H1 (cell line): ENCODE measurements at regions not wholly inside any gene's neighbourhood (a gene's known extent, or its start where the extent isn't known, plus 50 kb on each side); places are given as distances from the start of the nearest gene placed in this dataset.

Experiments
- CTCF ChIA-PET: fragments of 300-600 bp; sonication (Branson Sonifier 250); formaldehyde crosslinking; loops from one replicate; lab custom pipeline; 2021; ENCODE audit not compliant: partially characterized antibody; lab: Charles Lee
- POLR2A ChIA-PET: fragments of 300-600 bp; sonication (Branson Sonifier 250); formaldehyde crosslinking; loops from one replicate; lab custom pipeline; 2021; ENCODE audit warnings: inconsistent platforms; ENCODE audit not compliant: partially characterized antibody; lab: Charles Lee
- DNase-seq, 2 experiments: peaks; one replicate each; pipeline versions ENCODE4 v3.0.0 to v3.0.0-alpha.2; 2010 to 2022; ENCODE audit warnings: low spot score in 2 of 2, low read depth in 1 of 2, mixed read lengths in 1 of 2
- FAIRE-seq: peaks from 2 replicates; lab custom pipeline; 2011; peaks lifted over from hg19 to GRCh38; lab: Jason Lieb, UNC
- H2AFZ ChIP-seq: 2 replicates; pipeline ENCODE4 v1.8.1; 2012; ENCODE audit warnings: low read length, inconsistent platforms
- H2AK5ac ChIP-seq: 2 replicates; pipeline ENCODE4 v1.6.1; 2013; ENCODE audit warnings: low read depth, low read length
- H2BK120ac ChIP-seq: replicated peaks from 2 replicates; pipeline ENCODE3; 2013; ENCODE audit warnings: low read depth, low read length, inconsistent platforms
- H2BK12ac ChIP-seq: 2 replicates; pipeline ENCODE4 v1.6.1; 2013; ENCODE audit warnings: low read depth, low read length
- H2BK15ac ChIP-seq: 2 replicates; pipeline ENCODE4 v1.6.1; 2013; ENCODE audit warnings: low read length
- H2BK20ac ChIP-seq: 2 replicates; pipeline ENCODE4 v1.6.1; 2013; ENCODE audit warnings: low read length
- H2BK5ac ChIP-seq: 2 replicates; pipeline ENCODE4 v1.6.1; 2013; ENCODE audit warnings: low read depth, low read length
- H3K14ac ChIP-seq: 2 replicates; pipeline ENCODE4 v1.6.1; 2013; ENCODE audit warnings: inconsistent platforms; ENCODE audit not compliant: insufficient read length
- H3K18ac ChIP-seq: 2 replicates; pipeline ENCODE4 v1.6.1; 2013; ENCODE audit warnings: low read length; ENCODE audit errors: extremely low read depth
- H3K23ac ChIP-seq: 2 replicates; pipeline ENCODE4 v1.6.1; 2013; ENCODE audit warnings: inconsistent platforms; ENCODE audit not compliant: insufficient read length
- H3K23me2 ChIP-seq: 2 replicates; pipeline ENCODE4 v1.6.1; 2013; ENCODE audit warnings: low read depth, low read length
- H3K27ac ChIP-seq: 2 replicates; pipeline ENCODE4 v1.6.1; 2011; ENCODE audit warnings: low read depth, low read length, inconsistent platforms
- H3K27me3 ChIP-seq, 4 experiments: replicated peaks in 1 of 4; 1 replicate in 1 of 4; 2 replicates in 3 of 4; pipeline versions ENCODE4 v1.6.1 to v1.8.1; 2011 to 2013; ENCODE audit warnings: low read length in 3 of 4, mild to moderate bottlenecking in 3 of 4, inconsistent platforms in 2 of 4, mixed read lengths in 2 of 4, moderate library complexity in 1 of 4; ENCODE audit not compliant: control insufficient read depth in 3 of 4, insufficient read depth in 3 of 4; ENCODE audit errors: extremely low read depth in 1 of 4
- H3K36me3 ChIP-seq, 4 experiments: 2 replicates each; pipeline versions ENCODE4 v1.6.1 to v1.8.1; 2011 to 2013; ENCODE audit warnings: mild to moderate bottlenecking in 4 of 4, low read length in 3 of 4, moderate library complexity in 2 of 4, control low read depth in 1 of 4, inconsistent platforms in 1 of 4; ENCODE audit not compliant: insufficient read depth in 4 of 4, control insufficient read depth in 2 of 4
- H3K4ac ChIP-seq: replicated peaks from 2 replicates; pipeline ENCODE3; 2013; ENCODE audit warnings: low read length, low read depth, mixed read lengths, inconsistent platforms; ENCODE audit not compliant: insufficient read length
- H3K4me1 ChIP-seq, 4 experiments: replicated peaks in 1 of 4; 1 replicate in 1 of 4; 2 replicates in 3 of 4; pipeline versions ENCODE4 v1.6.1 to v1.8.1; 2011 to 2013; ENCODE audit warnings: low read length in 3 of 4, inconsistent platforms in 2 of 4, mixed read lengths in 1 of 4; ENCODE audit not compliant: insufficient read depth in 4 of 4, control insufficient read depth in 3 of 4
- H3K4me2 ChIP-seq, 2 experiments: 2 replicates each; pipeline versions ENCODE4 v1.6.1 to v1.8.1; 2011 to 2013; ENCODE audit warnings: low read depth in 2 of 2, low read length in 2 of 2, control low read depth in 1 of 2, inconsistent platforms in 1 of 2, mild to moderate bottlenecking in 1 of 2; ENCODE audit not compliant: insufficient read depth in 1 of 2
- H3K4me3 ChIP-seq, 4 experiments: fragments of 200-600, 300-600 bp in 1 of 4; sonication (generic), shearing (Covaris generic), sonication (Bioruptor Twin) in 1 of 4; 2 replicates each; pipeline versions ENCODE4 v1.5.1 to v1.8.1; 2011 to 2016; ENCODE audit warnings: low read length in 4 of 4, low read depth in 3 of 4, control low read depth in 2 of 4, inconsistent platforms in 2 of 4, mild to moderate bottlenecking in 2 of 4, mixed read lengths in 1 of 4, moderate library complexity in 1 of 4; ENCODE audit not compliant: insufficient read depth in 2 of 4; ENCODE audit errors: extremely low read depth in 1 of 4
- H3K56ac ChIP-seq: replicated peaks from 2 replicates; pipeline ENCODE3; 2013; ENCODE audit warnings: low read depth, mild to moderate bottlenecking, mixed read lengths, low read length, inconsistent platforms; ENCODE audit not compliant: insufficient read length
- H3K79me1 ChIP-seq: 2 replicates; pipeline ENCODE4 v1.6.1; 2013; ENCODE audit warnings: low read depth, low read length, control low read depth
- H3K79me2 ChIP-seq, 2 experiments: 2 replicates each; pipeline versions ENCODE4 v1.6.1 to v1.8.1; 2012 to 2013; ENCODE audit warnings: low read length in 2 of 2, mild to moderate bottlenecking in 2 of 2, inconsistent platforms in 1 of 2; ENCODE audit not compliant: insufficient read depth in 2 of 2, control insufficient read depth in 1 of 2
- H3K9ac ChIP-seq, 4 experiments: replicated peaks in 1 of 4; 1 replicate in 1 of 4; 2 replicates in 3 of 4; pipeline versions ENCODE4 v1.6.1 to v1.8.1; 2011 to 2013; ENCODE audit warnings: low read depth in 3 of 4, low read length in 3 of 4, control low read depth in 2 of 4, mild to moderate bottlenecking in 2 of 4, moderate library complexity in 2 of 4, inconsistent platforms in 1 of 4; ENCODE audit errors: extremely low read depth in 1 of 4
- H3K9me3 ChIP-seq, 2 experiments: 2 replicates each; pipeline versions ENCODE4 v1.6.1 to v1.8.1; 2012 to 2013; ENCODE audit warnings: mild to moderate bottlenecking in 2 of 2, moderate library complexity in 2 of 2, control low read depth in 1 of 2, inconsistent platforms in 1 of 2, low read depth in 1 of 2, low read length in 1 of 2, mixed read lengths in 1 of 2; ENCODE audit not compliant: insufficient read depth in 2 of 2
- H4K20me1 ChIP-seq, 2 experiments: replicated peaks in 1 of 2; 2 replicates each; pipeline versions ENCODE3 to v1.8.1; 2011 to 2013; ENCODE audit warnings: inconsistent platforms in 2 of 2, low read length in 2 of 2, mild to moderate bottlenecking in 1 of 2; ENCODE audit not compliant: insufficient read depth in 2 of 2, control insufficient read depth in 1 of 2
- H4K5ac ChIP-seq: 2 replicates; pipeline ENCODE4 v1.6.1; 2013; ENCODE audit warnings: low read length, low read depth, mixed read lengths, inconsistent platforms; ENCODE audit not compliant: insufficient read length
- H4K8ac ChIP-seq: 2 replicates; pipeline ENCODE4 v1.8.0; 2013; ENCODE audit warnings: mild to moderate bottlenecking, moderate library complexity, low read length, inconsistent platforms; ENCODE audit not compliant: insufficient read depth; ENCODE audit errors: extremely low read depth
- H4K91ac ChIP-seq: replicated peaks from 2 replicates; pipeline ENCODE3; 2013; ENCODE audit warnings: low read length, mixed read lengths, inconsistent platforms; ENCODE audit not compliant: insufficient read length
- CEBPB ChIP-seq: IDR thresholded peaks from 2 replicates; pipeline ENCODE4 v1.6.1; 2012; ENCODE audit warnings: low read depth, low read length
- CHD2 ChIP-seq: IDR thresholded peaks from 2 replicates; pipeline ENCODE4 v1.6.1; 2012; ENCODE audit warnings: low read length, improper control_type of control experiment
- E2F6 ChIP-seq: IDR thresholded peaks from 2 replicates; pipeline ENCODE4 v1.6.1; 2012; ENCODE audit warnings: inconsistent platforms
- GABPA ChIP-seq: IDR thresholded peaks from 2 replicates; pipeline ENCODE4 v1.6.1; 2011; ENCODE audit warnings: mild to moderate bottlenecking, low read length, moderate library complexity, borderline replicate concordance; ENCODE audit not compliant: insufficient read depth
- KDM4A ChIP-seq: IDR thresholded peaks from one replicate; pipeline ENCODE4 v1.7.1; 2012; ENCODE audit warnings: low read depth, mild to moderate bottlenecking, moderate library complexity, low read length, inconsistent platforms; ENCODE audit not compliant: severe bottlenecking
- MAFK ChIP-seq: IDR thresholded peaks from 2 replicates; pipeline ENCODE4 v1.6.1; 2012; ENCODE audit warnings: low read depth, mild to moderate bottlenecking, improper control_type of control experiment, low read length
- PHF8 ChIP-seq: fragments of 200-600 bp; sonication (generic); conservative IDR thresholded peaks from 2 replicates; pipeline ENCODE4 v1.7.1; 2012; ENCODE audit warnings: low read depth, mild to moderate bottlenecking, inconsistent platforms, low read length, moderate library complexity
- RFX5 ChIP-seq: IDR thresholded peaks from 2 replicates; pipeline ENCODE4 v1.6.1; 2011; ENCODE audit warnings: low read depth, low read length, improper control_type of control experiment, borderline replicate concordance
- SIX5 ChIP-seq: IDR thresholded peaks from 2 replicates; pipeline ENCODE4 v1.6.1; 2011; ENCODE audit warnings: mild to moderate bottlenecking, low read depth, low read length
- SUZ12 ChIP-seq: fragments of 200-600 bp; sonication (generic); IDR thresholded peaks from 2 replicates; pipeline ENCODE4 v1.6.1; 2012; ENCODE audit warnings: mild to moderate bottlenecking, inconsistent platforms, low read length, moderate library complexity, mixed read lengths
- TBP ChIP-seq: IDR thresholded peaks from 2 replicates; pipeline ENCODE4 v1.6.1; 2011; ENCODE audit warnings: low read depth, low read length, improper control_type of control experiment
- WGBS, 2 experiments: shearing (Covaris generic) in 1 of 2; methylation state at CpG; one replicate each; pipeline versions ENCODE4 v1.1.6 to v1.1.7; 2013 to 2015; ENCODE audit warnings: low lambda C conversion rate in 2 of 2, mixed read lengths in 2 of 2, inconsistent platforms in 1 of 2, low coverage in 1 of 2, missing lambda C conversion rate in 1 of 2; ENCODE audit not compliant: insufficient replicate concordance in 2 of 2, insufficient coverage in 1 of 2, insufficient read length in 1 of 2; ENCODE audit errors: extremely low coverage in 1 of 2, missing lambda C conversion rate in 1 of 2; 5-methylcytosine and 5-hydroxymethylcytosine counted together

GRCh38 chr3:134708671-134709070 lies 57.8 kb upstream of the KY start:
- Histone ChIP-seq H3K79me2 (no peaks in the 10 kb centered on the region), H4K91ac (no peak overlapping the region), H3K79me1 (no peaks in the 10 kb centered on the region), H3K23me2 (no peaks in the 10 kb centered on the region), H3K18ac (no peak overlapping the region), H3K27ac (no peak overlapping the region), H3K4me1 (no peaks in the 10 kb centered on the region), H3K4ac (no peak overlapping the region)
- no peak for FAIRE-seq
- DNase-seq, result no peak
- TF ChIP-seq E2F6 (no peak), SUZ12 (no peak), PHF8 (no peak), SIX5 (no peak), CEBPB (no peak), MAFK (no peak), GABPA (no peak), KDM4A (no peak), TBP (no peak), RFX5 (no peak), CHD2 (no peak)
- TF ChIP-seq, all 59 proteins: peak for 0
- H2AK5ac ChIP-seq, result no peak overlapping the region
- no peak overlapping the region for H3K4me3 ChIP-seq
- H3K56ac ChIP-seq, result no peak overlapping the region
- no peak overlapping the region for H3K14ac ChIP-seq
- H3K9me3 ChIP-seq, result no peaks in the 10 kb centered on the region
- H3K27me3 ChIP-seq, result no peaks in the 10 kb centered on the region; a peak in 3 of 7 replicates
- no peak overlapping the region for H2BK12ac ChIP-seq
- no peak overlapping the region for H4K5ac ChIP-seq
- H2BK15ac ChIP-seq, result no peak overlapping the region
- H3K4me2 ChIP-seq, result no peak overlapping the region
- ChIA-PET CTCF (interaction anchor here (1.0 kb wide), 1 partner anchor 23 kb away, joined by 3 read pairs; no protein-coding TSS in a partner anchor), POLR2A (no interaction called here)
- no peak overlapping the region for H2BK120ac ChIP-seq
- WGBS, 2 experiments, result 95% methylated on average over 2 of the region's 2 CpGs; no CpG with 5 or more reads in 1 of the 2 experiments
- H4K8ac ChIP-seq, result no peak overlapping the region
- no peaks in the 10 kb centered on the region for H4K20me1 ChIP-seq
- no peaks in the 10 kb centered on the region for H3K36me3 ChIP-seq
- H2BK5ac ChIP-seq, result no peak overlapping the region
- no peak overlapping the region for H2BK20ac ChIP-seq
- H3K9ac ChIP-seq, result no peak overlapping the region
- no peak overlapping the region for H2AFZ ChIP-seq
- H3K23ac ChIP-seq, result no peak overlapping the region
